Epithelial cell of esophagus (primary cell): ENCODE measurements at regions not wholly inside any gene's neighbourhood (a gene's known extent, or its start where the extent isn't known, plus 50 kb on each side); places are given as distances from the start of the nearest gene placed in this dataset.

Source experiments
- DNase-seq: peaks from one replicate; pipeline ENCODE4 v3.0.0; 2010; ENCODE audit warnings: low read depth
- H3K4me3 ChIP-seq: 2 replicates; pipeline ENCODE4 v1.5.1; 2011; ENCODE audit warnings: mild to moderate bottlenecking, low read length, control low read depth
- CTCF ChIP-seq: IDR thresholded peaks from 2 replicates; pipeline ENCODE4 v1.5.1; 2011; ENCODE audit warnings: low read depth, mild to moderate bottlenecking, low read length, control low read depth, inconsistent platforms; ENCODE audit not compliant: insufficient read depth; ENCODE audit errors: missing control alignments

- no peak overlapping the region for H3K4me3 ChIP-seq
- TF ChIP-seq CTCF = no peak
- DNase-seq = no peak
Observed at GRCh38 chr2:180901331-180901730, 79.1 kb upstream of the UBE2E3 start.

- DNase-seq = no peak
- H3K4me3 ChIP-seq = no peak overlapping the region
- no peak for TF ChIP-seq CTCF
Observed at GRCh38 chr2:180893752-180894151, 86.7 kb upstream of the UBE2E3 start.

- no peak overlapping the region for H3K4me3 ChIP-seq
- DNase-seq = no peak
- no peak for TF ChIP-seq CTCF
Observed at GRCh38 chr2:180892091-180892490, 88.3 kb upstream of the UBE2E3 start.

- TF ChIP-seq CTCF = no peak
- no peak overlapping the region for H3K4me3 ChIP-seq
- DNase-seq = no peak
Observed at GRCh38 chr2:180891360-180891759, 89.0 kb upstream of the UBE2E3 start.

GRCh38 chr2:180890781-180891180 lies 89.6 kb upstream of the UBE2E3 start:
- no peak overlapping the region for H3K4me3 ChIP-seq
- no peak for TF ChIP-seq CTCF
- no peak for DNase-seq

- H3K4me3 ChIP-seq = no peak overlapping the region
- no peak for TF ChIP-seq CTCF
- no peak for DNase-seq
Observed at GRCh38 chr2:180882959-180883358, 97.4 kb upstream of the UBE2E3 start.

- no peak for DNase-seq
- TF ChIP-seq CTCF = no peak
- H3K4me3 ChIP-seq = no peak overlapping the region
Observed at GRCh38 chr2:180876506-180876905, 103.9 kb upstream of the UBE2E3 start.
